SHP77 treated with DMSO at 0.1 percent for 48 hours (cell line): ENCODE measurements at regions not wholly inside any gene's neighbourhood (a gene's known extent, or its start where the extent isn't known, plus 50 kb on each side); places are given as distances from the start of the nearest gene placed in this dataset.

Experiments
- DNase-seq: peaks from one replicate; lab custom pipeline; 2025; lab: John Stamatoyannopoulos, UW

DNA sequence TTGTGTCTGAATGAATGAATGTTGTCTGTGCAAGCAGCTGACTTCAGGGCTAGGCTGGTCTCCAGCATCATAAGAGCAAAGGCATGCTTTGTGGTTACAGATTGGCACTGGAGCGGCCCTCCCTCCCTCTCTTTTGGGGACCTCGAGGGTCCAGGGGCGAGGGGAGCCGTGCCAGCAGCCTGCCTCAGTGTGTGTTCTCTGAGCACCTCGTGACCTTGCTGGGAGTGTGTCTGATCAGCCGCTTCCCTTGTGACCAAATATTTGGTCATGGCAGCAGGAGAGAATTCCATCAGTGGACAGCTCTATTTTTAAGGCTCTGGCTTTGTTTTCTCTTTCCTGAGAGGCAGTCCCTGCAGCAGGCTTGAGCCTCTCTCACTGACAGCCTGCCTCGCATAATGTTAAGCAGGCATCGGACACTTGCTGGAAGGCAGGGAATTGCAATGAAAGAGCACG is 329.7 kb downstream of the UQCRFS1 start:
- DNase-seq, result no peak

DNA sequence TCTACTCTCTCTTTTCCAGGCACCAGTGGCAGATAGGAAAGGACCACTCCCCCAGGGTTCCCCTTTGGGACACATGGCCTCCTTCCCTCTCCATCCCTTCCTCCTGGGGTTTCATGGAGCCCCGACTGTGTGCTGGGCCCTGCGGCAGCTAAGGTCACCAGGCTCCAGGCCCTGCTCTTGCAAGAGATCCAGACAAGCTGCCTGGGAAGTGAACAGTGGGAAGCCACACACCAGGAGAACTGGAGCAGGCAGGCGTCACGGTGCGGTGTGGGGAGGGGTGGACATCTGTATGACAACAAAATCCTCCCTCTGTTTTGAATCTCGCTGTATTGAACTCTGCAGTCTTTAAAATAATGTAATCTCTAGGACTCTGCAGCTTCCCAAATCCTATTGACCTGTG is 330.1 kb downstream of the UQCRFS1 start:
- DNase-seq, result no peak

DNA sequence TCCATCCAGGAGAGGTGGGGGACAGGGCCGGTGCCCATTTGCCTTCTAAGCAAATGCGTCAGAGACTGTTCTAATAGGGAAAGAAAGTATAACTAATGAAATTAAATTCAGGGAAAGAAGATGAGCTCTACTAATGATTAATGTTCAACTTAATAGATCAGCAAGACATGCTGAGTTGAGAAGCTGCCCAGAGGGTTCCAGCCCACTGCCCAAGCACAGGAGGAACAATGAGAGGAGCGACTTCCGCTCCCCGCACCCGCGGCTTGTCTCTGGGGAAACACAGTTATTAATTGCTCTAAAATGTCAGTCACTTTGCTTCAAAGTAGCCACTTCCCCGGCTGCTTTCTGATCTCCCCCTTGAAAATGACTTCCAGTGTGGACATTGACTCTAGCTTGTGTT is 331.3 kb downstream of the UQCRFS1 start:
- DNase-seq, result no peak

DNA sequence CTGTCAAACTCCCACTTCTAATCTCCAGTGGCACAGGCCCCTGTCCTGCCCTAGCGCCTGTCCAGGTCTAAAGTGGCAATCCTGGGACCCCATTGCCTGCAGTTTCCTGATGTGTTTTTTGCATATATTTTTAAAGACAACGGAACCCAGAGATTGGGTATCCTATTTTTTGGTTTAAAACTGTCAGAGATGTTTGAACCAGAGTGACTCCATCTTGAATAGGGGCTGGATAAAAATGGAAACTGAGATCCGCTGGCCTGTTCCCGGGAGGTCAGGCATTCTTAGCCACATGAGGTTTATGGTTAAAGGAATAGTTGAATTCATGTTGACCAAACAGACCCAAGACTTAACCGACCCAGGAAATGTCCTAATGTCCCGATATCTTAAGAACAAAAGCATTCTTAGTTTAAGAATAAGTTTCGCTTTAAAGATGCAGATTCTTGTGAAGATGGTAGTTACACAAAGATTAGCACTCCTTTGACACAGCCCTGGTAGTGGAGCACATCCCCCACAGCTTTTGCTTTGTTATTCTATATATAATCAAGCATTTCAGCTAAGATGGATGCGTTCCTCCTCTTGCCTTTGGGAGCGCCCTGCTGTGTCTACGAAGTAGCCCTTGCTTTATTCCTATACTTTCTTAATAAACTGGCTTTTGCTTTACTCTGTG is 332.1 kb downstream of the UQCRFS1 start:
- DNase-seq, result no peak

DNA sequence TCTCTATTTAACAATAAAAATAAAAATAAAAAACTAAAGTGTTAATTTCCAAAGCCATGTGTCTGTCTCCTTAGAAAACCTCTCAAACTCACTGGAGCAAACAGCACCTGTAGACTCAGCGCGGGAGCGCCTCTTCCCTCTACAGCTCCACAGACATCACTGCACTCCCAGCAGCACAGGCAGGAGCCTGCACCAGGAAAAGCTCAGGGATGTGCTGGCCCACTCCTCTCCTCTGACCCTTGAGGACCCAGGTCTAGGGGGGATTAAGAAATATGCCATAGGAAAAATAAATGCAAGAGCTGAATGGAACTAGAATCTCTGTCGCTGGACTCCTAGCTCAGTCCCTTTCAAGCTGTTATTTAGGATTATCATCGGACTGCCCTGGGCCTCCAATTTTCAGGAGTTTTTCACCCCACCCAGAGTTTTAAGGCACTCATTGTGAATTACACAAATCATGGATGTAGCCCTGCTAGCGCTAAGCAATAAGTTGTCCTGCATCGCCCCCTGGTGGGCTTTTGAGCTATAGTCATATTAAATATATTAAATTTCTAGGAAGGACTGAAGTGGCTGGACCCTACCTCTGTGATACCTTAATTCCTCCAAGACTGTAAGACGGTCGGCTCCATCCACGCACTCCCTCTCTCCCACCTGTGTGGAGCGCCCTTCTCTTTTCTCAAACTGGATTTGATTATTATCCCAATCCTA is 333.9 kb downstream of the UQCRFS1 start:
- DNase-seq, result peak; percentile 29

DNA sequence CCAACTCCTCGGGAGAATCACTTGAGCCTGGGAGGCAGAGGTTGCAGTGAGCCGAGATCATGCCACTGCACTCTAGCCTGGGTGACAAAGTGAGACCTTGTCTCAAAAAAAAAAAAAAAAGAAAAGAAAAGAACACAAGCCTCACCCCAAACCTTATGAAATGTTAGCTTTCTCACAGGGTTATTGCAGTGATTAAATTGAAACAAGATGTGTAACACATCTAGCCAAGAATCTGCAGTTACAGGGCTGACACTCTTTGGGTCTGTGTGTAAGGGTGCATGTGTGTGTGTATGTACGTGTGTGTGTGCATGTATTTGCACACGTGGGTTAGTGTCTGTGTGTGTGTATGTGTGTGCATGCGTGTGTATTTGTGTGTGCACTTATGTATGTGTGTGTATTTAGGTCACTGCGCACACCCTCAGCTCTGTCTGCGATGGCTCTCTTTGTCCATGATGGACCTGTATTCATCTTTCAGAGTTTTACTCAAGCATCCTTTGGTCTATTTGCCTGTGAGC is 336.3 kb downstream of the UQCRFS1 start:
- no peak for DNase-seq

DNA sequence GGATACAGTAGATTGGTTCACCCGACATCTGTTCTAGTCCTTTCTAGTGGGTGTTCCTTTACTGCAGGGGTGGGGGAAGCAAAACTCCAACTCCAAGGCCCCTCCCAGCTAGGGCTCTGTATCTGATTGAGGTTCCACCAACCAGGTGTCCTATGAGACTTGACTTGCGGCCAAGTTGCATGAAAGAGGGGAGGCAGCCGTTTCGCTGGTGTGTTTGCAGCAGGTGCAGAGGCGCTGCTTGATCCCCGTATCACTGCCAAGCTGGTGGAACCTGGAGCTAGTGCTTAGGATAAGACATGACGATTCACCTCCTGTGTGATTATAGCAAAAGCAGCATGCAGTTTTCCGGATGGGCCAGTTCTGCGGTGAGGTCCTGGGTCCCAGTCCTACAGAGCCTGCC is 338.2 kb downstream of the UQCRFS1 start:
- peak; percentile 18 for DNase-seq

DNA sequence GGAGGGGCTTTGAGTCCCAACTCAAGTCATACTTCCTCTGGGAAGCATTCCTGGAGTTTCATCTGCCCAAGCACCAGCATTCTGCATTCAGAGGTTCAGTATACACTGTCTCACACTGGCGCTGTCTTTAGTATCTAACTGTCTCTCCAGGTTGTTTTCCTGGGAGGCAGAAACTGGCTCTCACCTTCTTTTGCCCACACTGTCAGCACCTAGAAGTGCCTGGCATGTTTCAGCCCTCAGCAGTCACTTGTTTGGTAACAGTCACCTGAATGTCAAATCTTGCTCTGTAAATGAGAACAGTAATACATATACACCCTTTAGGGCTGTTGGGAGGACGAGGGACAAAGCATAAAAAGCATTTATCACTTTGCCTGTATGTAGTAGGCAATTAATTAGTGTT is 339.6 kb downstream of the UQCRFS1 start:
- DNase-seq, result no peak

DNA sequence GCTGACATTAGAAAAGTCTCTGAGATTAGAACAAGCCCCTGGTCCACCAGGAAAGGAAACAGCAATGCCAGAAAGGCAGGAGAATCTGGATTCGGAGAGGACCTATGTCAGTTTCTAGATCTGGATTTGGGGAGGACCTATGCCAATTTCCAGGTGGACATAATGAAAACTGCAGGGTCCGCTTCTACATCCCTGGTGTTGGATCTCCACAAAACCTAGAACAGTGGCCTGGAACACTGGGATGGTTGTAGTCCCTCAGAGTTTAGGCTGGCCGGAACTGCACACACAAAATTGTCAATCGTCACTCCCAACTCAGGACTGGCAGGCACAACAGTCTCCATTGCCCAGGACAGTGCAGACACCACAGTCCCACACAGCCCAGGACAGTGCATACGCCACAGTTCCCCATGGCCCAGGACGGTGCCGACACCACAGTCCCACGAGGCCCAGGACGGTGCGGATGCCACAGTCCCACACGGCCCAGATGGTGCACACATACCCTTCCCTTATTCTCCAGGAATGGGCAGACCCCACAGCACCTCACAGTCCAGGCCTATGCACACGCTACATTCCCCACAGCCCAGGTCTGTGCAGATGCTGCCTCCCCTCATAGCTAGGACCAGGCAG is 341.7 kb downstream of the UQCRFS1 start:
- no peak for DNase-seq

DNA sequence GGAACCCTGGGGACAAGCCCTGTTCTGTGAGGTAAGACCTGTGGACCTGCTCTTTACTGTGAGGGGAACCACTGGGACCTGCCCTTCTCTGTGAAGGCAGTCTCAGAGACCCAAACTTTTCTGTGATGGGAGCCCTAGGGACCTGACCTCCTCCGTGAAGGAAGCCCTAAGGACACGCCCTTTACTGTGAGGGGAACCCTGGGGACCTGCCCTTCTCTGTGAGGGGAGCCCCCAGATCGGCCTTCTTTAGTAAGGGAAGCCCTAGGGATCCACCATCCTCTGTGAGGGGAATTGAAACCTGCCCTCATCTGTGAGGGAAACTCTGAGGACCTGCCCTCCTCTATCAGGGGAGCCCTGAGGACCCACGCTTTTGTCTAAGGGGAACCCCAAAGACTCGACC is 343.5 kb downstream of the UQCRFS1 start:
- DNase-seq, result no peak

DNA sequence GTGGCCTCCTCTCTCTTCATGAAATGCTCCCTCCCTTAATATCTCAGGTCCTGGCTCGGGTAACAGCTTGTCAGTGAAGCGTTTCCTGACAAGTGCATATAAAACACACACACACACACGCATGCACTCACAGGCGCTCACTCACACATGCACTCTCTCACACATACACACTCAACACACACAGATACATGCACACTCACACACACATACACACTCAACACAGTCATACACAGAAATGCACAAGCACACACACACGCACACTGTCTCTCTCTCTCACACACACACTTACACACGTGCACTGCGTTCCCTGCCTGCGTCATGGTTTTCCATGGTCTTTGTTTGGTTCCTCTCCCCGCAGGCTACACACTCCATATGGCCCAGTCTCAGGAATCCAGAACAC is 344.1 kb downstream of the UQCRFS1 start:
- no peak for DNase-seq

DNA sequence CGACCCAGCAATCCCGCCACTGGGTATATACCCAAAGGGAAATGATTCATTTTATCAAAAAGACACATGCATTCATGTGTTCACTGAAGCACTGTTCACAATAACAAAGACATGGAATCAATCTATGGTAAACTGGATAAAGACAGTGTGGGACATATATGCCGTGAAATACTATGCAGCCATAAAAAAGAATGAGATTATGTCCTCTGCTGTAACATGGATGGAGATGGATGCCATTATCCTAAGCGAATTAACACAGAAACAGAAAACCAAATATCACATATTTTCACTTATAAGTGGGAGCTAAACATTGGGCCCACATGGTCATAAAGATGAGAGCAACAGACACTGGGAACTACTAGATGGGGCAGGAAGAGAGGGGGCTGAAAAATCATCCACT is 345.0 kb downstream of the UQCRFS1 start:
- no peak for DNase-seq

DNA sequence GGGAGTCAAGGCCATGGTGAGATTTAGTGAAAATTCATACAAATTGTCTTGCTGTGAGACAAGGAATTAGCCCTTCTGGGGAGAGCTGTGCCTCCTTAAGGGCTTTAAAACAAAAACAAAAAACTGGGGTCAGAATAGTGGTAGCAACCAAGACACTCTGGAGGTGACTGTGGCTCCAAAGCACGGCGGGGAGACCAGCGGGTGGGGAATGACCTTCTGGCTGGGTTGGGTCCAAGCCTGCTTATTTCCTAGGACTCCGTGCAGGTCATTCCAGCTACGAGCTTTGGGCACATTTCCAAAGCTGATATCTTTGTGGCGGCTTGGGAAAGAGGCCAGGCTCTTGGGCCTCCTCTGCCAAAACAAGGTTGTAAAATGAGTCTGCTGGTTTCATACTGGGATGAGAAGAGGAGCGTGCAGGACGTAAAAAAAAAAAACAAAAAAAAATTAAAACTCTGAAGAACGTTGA is 348.3 kb downstream of the UQCRFS1 start:
- DNase-seq, result no peak

DNA sequence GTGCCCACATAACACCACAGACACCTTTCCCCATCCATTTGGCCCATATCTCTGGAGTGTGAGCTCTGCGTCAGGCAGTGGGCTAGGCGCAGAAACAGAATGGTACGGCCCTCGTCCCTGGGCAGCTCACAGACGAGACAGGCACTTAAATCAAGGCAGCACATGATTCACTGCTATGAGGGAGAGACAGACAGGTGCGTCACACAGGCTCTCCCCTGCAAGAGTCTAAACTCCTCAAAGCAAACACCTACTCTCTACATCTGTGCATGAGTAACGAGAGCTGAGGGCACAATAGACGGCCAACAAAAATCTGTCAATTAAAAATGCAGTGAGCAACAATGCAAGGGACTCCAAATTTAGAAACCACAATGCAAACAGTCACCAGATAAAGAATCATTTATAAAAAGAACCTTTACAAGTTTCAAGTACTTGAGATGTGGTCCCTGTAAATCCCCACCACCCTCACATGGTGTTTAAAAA is 348.9 kb downstream of the UQCRFS1 start:
- DNase-seq, result no peak

DNA sequence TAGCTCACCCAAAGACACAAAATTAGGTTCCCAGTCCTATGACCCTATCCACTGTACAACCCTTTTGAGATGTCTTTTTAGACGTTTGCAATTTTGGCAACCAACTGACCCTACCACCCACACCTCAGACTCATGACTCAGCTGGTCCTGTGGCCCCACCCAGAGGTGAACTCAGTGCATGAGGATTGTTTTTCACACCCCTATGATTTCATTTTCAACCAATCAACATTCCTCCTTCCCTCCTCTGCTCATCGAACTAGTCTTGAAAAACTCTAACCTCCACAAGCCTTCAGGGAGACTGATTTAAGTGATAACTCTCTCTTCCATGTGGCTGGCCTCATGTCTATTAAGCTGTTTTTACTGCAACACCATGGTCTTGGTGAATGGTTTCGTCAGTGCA is 350.7 kb downstream of the UQCRFS1 start:
- DNase-seq, result no peak

DNA sequence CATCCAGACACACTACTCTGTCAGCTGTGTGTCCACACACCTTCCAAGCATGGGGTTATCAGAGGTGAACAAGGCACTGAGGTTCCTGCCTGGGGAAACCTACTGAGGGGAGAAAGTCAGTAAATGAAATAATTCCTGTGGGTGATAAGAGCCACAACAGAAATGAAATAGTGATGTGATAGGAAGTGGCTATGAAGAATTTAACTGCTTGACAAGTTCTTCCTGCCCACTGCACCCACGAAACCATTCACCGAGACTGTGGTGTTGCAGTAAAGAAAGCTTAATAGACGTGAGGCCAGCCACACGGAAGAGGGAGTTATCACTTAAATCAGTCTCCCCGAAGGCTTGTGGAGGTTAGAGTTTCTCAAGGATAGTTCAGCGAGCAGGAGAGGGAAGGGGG is 353.1 kb downstream of the UQCRFS1 start:
- DNase-seq, result no peak

DNA sequence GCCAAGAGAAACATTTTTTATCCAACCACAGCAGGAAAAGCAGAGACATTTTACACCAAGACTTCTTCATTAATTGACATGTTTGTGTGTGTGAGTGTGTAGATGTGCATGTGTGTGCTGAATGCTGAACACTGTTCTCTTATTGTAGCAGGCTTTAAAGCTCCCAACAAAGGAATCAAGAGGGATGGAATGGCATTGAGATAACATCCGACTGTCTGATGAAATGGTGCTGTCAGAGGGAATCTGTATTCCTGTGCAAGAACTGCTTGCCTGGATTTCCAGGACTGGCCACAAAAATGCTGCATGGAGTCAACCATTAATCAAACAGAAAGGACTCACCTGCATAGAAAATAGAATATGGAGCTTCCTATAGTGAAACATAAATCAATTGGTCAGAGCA is 354.0 kb downstream of the UQCRFS1 start:
- DNase-seq, result no peak

DNA sequence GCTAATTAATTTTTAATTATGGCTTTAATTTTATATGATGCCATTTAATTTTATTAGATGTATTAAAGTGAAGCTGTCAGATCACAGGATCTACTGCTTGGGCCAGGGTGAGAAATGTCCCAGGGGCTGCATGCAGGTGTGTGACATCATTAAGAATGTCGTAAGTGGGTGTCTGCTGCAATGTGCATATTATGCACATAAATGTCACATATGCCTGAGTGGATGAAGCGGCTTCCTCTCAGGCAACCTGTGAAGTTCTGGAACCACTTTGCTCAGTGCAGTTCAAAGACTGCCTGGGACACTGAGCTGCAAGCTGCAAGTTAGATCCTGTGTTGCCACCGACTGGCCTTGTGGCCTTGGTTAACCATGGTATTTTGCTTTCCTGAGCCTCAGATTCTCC is 355.0 kb downstream of the UQCRFS1 start:
- no peak for DNase-seq

DNA sequence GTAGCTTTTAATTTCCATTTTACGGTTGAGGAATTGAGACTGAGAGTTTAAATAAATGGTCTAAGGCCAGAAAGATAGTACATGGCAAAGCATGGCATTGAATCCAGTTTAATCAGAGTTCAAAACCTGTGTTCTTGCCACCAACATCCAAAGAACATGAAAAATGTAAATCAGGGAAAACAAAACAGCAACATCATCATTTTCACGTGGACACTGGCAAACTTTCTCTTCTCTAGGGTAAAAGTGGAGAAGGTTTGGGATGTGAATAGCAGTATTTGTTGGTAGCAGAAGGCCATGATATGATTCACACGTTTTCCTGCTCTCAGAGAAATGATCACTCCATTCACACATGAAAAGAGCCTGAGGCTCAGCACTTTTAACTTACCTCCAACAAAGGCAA is 357.7 kb downstream of the UQCRFS1 start:
- DNase-seq, result no peak

DNA sequence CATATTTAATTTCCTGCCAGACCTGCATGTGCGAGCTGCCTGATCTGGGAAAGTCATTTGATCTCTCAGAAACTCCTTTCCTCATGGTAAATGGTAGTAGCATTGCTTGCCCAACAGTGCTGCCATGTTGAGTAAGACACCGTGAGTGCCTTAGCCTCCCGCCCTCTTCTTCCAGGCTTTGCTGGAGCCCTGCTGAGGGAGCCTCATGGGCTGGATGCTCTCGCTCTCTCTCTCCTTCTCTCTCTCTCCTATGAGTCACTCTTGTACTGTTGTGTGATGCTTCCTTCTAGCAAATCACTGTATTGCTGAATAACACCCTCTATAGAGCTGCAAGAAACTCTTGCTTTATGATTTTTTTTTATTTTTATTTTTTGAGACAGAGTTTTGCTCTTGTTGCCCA is 365.5 kb downstream of the UQCRFS1 start:
- no peak for DNase-seq

DNA sequence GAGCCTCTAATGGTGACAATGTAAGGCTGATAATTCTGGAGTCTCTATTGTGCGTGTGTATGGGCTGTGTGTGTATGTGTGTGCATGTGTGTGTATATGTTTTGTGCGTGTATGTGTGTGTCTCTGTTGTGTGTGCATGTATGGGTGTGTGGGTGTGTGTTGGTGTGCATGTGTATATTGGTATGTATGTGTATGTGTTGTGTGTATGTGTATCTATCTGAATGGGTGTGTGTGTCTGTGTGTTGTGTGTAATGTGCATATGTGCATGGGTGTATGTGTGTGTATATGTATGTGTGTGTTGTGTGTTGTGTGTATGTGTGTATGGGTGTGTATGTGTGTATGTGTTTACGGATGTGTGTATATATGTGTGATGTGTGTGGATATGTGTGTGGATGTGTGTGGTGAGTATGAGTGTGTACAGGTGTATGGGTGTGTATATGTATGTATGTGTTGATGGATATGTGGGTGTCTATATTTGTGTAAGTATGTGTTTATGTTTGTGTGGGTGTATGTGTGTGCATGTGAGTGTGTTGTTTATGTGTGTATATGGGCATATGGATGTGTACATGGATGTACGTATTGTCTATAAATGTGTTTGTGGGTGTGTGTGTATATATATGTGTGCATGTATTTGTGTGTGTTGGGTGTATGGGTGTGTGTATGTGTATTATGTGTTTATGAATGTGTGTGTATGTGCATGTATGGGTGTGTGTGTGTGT is 366.7 kb downstream of the UQCRFS1 start:
- no peak for DNase-seq

DNA sequence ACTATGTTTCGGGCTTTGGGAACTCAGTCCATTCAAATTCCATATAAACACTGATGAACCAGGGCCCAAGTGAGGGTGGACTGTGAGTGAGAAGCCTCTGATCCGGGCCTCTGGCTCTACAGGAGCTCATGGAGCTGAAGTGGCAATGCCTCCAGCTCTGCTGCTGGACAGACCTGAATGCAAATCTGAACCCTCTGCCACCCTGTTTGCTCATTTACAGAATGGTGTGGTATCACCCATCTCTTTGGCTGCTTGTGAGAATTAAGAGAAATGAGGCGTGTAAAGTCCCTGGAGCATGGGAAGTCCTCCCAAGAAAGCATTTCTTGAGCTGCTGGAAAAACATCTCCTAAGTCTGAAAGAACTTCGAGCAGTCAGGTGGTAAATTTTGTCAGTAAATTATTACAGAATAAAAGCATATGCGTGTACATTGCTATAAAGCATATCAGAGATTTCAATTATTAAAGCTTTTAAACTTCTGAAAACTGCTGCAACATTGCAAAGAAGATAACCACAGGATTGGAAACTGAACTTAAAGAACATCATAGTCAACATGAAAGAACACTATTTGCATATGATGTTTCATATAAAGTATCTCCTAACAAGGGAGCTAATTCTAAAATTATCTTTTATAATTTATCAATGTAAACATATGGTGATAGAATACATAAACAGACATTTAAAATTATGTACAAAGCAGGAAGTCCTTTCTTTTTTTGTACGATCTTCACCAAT is 369.0 kb downstream of the UQCRFS1 start:
- DNase-seq, result no peak
